ENCODE measurements at regions not wholly inside any gene's neighbourhood (a gene's known extent, or its start where the extent isn't known, plus 50 kb on each side); places are given as distances from the start of the nearest gene placed in this dataset.

DNA sequence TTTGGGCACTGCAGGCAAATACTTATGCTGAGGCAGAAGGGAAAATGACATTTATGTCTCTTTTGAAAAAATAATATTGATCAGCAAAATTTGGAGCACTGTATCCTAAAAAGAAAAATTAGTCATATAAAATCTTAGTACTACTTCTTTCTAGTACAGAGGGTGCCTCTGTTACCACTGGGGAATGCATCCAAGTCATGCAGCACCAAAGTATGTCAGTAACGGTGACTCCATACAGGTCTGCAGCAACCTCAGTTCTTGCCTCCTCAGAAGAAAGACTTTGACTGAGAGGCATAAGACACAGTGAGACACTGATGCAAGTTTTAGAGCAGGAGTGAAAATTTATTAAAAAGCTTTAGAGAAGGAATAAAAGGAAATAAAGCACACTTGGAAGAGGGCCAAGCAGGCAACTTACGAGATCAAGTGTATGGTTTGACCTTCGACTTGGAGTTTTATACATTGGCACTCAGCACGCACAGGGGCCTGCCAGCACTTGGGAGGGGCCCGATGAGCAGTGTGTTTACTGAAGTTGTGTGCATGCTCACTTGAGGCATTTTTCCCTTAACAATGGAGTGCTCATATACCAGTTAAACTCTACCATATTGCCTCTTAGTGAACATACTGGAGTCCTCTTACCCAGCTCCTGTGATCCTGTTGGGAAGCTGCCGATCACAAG lies 1244.8 kb downstream of the EPHA7 start:
- no peak overlapping the region for H3K4me3 ChIP-seq (ENCODE audit: low read depth, low read length)
- TF ChIP-seq POLR2A (IDR thresholded peaks at IDR 0.05; ENCODE audit: extremely low read depth, insufficient read length) (no peak), MYC (IDR thresholded peaks at IDR 0.05; ENCODE audit: low read depth, low read length) (no peak)
- TF ChIP-seq, protein P1, sequence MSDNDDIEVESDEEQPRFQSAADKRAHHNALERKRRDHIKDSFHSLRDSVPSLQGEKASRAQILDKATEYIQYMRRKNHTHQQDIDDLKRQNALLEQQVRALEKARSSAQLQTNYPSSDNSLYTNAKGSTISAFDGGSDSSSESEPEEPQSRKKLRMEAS (IDR thresholded peaks at IDR 0.05; ENCODE audit: low read depth, low read length): no peak
- TF ChIP-seq, protein P2, sequence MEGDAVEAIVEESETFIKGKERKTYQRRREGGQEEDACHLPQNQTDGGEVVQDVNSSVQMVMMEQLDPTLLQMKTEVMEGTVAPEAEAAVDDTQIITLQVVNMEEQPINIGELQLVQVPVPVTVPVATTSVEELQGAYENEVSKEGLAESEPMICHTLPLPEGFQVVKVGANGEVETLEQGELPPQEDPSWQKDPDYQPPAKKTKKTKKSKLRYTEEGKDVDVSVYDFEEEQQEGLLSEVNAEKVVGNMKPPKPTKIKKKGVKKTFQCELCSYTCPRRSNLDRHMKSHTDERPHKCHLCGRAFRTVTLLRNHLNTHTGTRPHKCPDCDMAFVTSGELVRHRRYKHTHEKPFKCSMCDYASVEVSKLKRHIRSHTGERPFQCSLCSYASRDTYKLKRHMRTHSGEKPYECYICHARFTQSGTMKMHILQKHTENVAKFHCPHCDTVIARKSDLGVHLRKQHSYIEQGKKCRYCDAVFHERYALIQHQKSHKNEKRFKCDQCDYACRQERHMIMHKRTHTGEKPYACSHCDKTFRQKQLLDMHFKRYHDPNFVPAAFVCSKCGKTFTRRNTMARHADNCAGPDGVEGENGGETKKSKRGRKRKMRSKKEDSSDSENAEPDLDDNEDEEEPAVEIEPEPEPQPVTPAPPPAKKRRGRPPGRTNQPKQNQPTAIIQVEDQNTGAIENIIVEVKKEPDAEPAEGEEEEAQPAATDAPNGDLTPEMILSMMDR (IDR thresholded peaks at IDR 0.05; ENCODE audit: low read depth, low read length): no peak
- no peak for DNase-seq (ENCODE audit: low read depth)

DNA sequence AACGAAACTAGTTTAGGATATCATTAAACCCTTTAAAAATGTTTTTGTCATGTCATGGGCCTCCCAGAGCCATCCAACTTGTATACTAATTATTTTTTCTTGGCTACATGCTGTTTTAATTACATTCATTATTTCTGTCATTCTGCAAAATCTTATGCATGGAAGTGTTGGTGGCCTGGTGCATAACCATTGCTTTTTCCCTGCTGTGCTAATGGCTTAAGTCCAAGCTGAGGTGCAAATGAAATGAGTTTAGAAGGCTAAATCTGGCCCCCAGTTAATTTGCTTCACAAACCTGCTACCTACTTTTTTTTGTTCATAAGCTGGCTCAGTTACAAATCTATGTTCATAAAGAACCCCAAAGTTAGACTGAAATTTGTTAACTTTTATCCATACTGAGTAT lies 1249.9 kb downstream of the EPHA7 start:
- TF ChIP-seq POLR2A (IDR thresholded peaks at IDR 0.05; ENCODE audit: extremely low read depth, insufficient read length): no peak
- TF ChIP-seq, protein P2 (IDR thresholded peaks at IDR 0.05; ENCODE audit: low read depth, low read length): no peak
- no peak for TF ChIP-seq MYC (IDR thresholded peaks at IDR 0.05; ENCODE audit: low read depth, low read length)
- TF ChIP-seq, protein P1 (IDR thresholded peaks at IDR 0.05; ENCODE audit: low read depth, low read length): no peak
- no peak overlapping the region for H3K4me3 ChIP-seq (ENCODE audit: low read depth, low read length)
- DNase-seq (ENCODE audit: low read depth): no peak

DNA sequence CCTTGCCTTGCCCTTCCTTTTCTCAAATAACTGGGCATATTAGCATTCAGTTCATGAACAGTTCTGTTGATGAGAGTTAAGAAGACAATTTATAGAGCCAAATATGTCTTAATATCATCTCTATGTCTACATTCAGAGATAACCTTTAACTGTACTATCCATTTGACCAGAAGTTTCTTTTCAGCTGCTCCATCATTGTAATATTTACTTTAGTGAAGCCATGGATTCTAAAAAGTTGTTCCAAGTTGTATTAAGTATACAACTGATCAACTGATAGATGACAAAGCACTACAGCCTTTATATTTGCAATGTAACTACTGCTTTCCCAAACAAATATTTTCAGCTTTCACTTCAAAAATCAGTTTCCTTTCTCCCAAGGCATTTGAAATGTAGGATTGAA lies 1252.7 kb downstream of the EPHA7 start:
- TF ChIP-seq POLR2A (IDR thresholded peaks at IDR 0.05; ENCODE audit: extremely low read depth, insufficient read length) (no peak), MYC (IDR thresholded peaks at IDR 0.05; ENCODE audit: low read depth, low read length) (no peak)
- TF ChIP-seq, protein P1 (IDR thresholded peaks at IDR 0.05; ENCODE audit: low read depth, low read length): no peak
- TF ChIP-seq, protein P2 (IDR thresholded peaks at IDR 0.05; ENCODE audit: low read depth, low read length): no peak
- H3K4me3 ChIP-seq (ENCODE audit: low read depth, low read length): no peak overlapping the region
- no peak for DNase-seq (ENCODE audit: low read depth)

DNA sequence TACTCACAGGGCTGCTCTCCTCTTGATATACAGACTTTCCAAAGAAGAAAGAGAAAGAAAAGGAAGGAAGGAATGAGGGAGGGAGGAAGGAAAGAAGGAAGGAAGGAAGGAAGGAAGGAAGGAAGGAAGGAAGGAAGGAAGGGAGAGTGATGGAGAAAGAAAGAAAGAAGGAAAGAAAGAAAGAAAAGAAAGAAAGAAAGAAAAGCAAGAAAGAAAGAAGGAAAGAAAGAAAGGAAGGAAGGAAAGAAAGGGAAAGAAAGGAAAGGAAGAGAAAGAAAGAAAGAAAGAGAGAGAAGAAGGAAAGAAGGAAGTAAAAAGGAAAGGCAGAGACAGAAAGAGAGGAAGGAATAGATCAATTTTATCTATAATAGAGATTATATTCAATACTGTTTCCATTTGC lies 1257.4 kb downstream of the EPHA7 start:
- no peak for DNase-seq (ENCODE audit: low read depth)
- H3K4me3 ChIP-seq (ENCODE audit: low read depth, low read length): no peak overlapping the region
- no peak for TF ChIP-seq POLR2A (IDR thresholded peaks at IDR 0.05; ENCODE audit: extremely low read depth, insufficient read length)
- TF ChIP-seq MYC (IDR thresholded peaks at IDR 0.05; ENCODE audit: low read depth, low read length): no peak
- TF ChIP-seq, protein P2 (IDR thresholded peaks at IDR 0.05; ENCODE audit: low read depth, low read length): no peak
- TF ChIP-seq, protein P1 (IDR thresholded peaks at IDR 0.05; ENCODE audit: low read depth, low read length): no peak

DNA sequence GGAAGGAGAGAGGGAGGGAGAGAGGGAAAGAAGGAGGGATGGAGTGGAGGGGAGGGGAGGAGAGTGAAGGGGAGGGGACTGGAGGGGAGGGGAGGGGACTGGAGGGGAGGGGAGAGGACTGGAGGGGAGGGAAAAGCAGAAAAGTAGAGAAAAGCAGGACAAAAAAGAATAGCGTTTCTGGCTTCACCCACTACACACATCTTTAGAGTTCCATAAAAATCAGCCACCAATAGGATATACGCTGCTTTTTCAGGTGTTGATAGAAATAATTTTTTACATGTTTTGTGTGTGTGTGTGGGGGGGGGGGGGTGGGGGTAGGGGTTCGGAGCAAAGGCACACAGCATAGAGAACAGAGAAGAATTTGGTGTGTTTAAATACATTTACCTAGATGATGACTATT lies 1259.1 kb downstream of the EPHA7 start:
- TF ChIP-seq, protein P2 (IDR thresholded peaks at IDR 0.05; ENCODE audit: low read depth, low read length): no peak
- TF ChIP-seq, protein P1 (IDR thresholded peaks at IDR 0.05; ENCODE audit: low read depth, low read length): no peak
- TF ChIP-seq MYC (IDR thresholded peaks at IDR 0.05; ENCODE audit: low read depth, low read length) (no peak), POLR2A (IDR thresholded peaks at IDR 0.05; ENCODE audit: extremely low read depth, insufficient read length) (no peak)
- no peak for DNase-seq (ENCODE audit: low read depth)
- no peak overlapping the region for H3K4me3 ChIP-seq (ENCODE audit: low read depth, low read length)
